ENCODE measurements at regions not wholly inside any gene's neighbourhood (a gene's known extent, or its start where the extent isn't known, plus 50 kb on each side); places are given as distances from the start of the nearest gene placed in this dataset.

- TF ChIP-seq CTCF (IDR thresholded peaks at IDR 0.05; ENCODE audit: poor library complexity) (no peak), EZH2 (IDR thresholded peaks at IDR 0.05; ENCODE audit: borderline replicate concordance) (no peak)
These were observed 168.7 kb upstream of the NTM start for GRCh38 chr11:131201674-131202073.

All from hepatocyte (in vitro differentiated cells).